ENCODE measurements at regions not wholly inside any gene's neighbourhood (a gene's known extent, or its start where the extent isn't known, plus 50 kb on each side); places are given as distances from the start of the nearest gene placed in this dataset.

DNA sequence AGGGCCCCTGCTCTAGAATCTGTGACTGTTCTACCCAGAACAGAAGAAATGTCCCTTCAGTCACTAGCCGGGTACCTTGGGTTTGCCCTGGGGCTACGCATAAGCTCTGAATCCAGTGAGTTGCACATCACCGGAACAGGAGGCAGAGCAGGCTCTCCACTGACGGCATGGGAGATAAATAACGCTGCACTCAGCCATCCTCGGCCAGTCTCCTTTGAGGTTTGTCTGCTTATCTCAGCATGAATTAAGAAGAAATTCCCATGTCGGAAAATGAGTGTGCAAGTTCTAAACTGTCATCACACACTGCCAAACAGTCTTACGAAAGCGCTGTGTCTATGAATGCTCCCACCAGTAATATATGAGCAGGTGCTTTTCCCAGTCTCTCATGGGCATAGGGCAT is 90.8 kb downstream of the FAM50B start (continued):
- TF ChIP-seq CEBPG (CRISPR knock-in tag; IDR thresholded peaks at IDR 0.05) = no peak
- no peak for TF ChIP-seq CEBPG (tag; conservative IDR thresholded peaks at IDR 0.05 in 1 of 2, IDR thresholded peaks at IDR 0.05 in 1 of 2)
- TF ChIP-seq, protein P1, sequence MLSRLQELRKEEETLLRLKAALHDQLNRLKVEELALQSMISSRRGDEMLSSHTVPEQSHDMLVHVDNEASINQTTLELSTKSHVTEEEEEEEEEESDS (CRISPR knock-in tag; IDR thresholded peaks at IDR 0.05) = no peak
- TF ChIP-seq, protein P2, sequence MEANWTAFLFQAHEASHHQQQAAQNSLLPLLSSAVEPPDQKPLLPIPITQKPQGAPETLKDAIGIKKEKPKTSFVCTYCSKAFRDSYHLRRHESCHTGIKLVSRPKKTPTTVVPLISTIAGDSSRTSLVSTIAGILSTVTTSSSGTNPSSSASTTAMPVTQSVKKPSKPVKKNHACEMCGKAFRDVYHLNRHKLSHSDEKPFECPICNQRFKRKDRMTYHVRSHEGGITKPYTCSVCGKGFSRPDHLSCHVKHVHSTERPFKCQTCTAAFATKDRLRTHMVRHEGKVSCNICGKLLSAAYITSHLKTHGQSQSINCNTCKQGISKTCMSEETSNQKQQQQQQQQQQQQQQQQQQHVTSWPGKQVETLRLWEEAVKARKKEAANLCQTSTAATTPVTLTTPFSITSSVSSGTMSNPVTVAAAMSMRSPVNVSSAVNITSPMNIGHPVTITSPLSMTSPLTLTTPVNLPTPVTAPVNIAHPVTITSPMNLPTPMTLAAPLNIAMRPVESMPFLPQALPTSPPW (CRISPR knock-in tag; IDR thresholded peaks at IDR 0.05) = no peak
- TF ChIP-seq TCFL5 (CRISPR knock-in tag; conservative IDR thresholded peaks at IDR 0.05) = no peak
- no peak for TF ChIP-seq EHMT2 (IDR thresholded peaks at IDR 0.05)
- no peak for TF ChIP-seq ZBTB26 (CRISPR knock-in tag; IDR thresholded peaks at IDR 0.05)
- no peak for TF ChIP-seq ZNF507 (tag; conservative IDR thresholded peaks at IDR 0.05)
- TF ChIP-seq, protein P3, sequence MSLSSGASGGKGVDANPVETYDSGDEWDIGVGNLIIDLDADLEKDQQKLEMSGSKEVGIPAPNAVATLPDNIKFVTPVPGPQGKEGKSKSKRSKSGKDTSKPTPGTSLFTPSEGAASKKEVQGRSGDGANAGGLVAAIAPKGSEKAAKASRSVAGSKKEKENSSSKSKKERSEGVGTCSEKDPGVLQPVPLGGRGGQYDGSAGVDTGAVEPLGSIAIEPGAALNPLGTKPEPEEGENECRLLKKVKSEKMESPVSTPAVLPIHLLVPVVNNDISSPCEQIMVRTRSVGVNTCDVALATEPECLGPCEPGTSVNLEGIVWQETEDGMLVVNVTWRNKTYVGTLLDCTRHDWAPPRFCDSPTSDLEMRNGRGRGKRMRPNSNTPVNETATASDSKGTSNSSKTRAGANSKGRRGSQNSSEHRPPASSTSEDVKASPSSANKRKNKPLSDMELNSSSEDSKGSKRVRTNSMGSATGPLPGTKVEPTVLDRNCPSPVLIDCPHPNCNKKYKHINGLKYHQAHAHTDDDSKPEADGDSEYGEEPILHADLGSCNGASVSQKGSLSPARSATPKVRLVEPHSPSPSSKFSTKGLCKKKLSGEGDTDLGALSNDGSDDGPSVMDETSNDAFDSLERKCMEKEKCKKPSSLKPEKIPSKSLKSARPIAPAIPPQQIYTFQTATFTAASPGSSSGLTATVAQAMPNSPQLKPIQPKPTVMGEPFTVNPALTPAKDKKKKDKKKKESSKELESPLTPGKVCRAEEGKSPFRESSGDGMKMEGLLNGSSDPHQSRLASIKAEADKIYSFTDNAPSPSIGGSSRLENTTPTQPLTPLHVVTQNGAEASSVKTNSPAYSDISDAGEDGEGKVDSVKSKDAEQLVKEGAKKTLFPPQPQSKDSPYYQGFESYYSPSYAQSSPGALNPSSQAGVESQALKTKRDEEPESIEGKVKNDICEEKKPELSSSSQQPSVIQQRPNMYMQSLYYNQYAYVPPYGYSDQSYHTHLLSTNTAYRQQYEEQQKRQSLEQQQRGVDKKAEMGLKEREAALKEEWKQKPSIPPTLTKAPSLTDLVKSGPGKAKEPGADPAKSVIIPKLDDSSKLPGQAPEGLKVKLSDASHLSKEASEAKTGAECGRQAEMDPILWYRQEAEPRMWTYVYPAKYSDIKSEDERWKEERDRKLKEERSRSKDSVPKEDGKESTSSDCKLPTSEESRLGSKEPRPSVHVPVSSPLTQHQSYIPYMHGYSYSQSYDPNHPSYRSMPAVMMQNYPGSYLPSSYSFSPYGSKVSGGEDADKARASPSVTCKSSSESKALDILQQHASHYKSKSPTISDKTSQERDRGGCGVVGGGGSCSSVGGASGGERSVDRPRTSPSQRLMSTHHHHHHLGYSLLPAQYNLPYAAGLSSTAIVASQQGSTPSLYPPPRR (CRISPR knock-in tag; IDR thresholded peaks at IDR 0.05; ENCODE audit: borderline replicate concordance) = no peak
- TF ChIP-seq SMAD4 (CRISPR knock-in tag; conservative IDR thresholded peaks at IDR 0.05) = peak; percentile 52
- TF ChIP-seq HCFC1 (IDR thresholded peaks at IDR 0.05; ENCODE audit: low read depth, low read length) = no peak
- no peak for TF ChIP-seq ZNF668 (CRISPR knock-in tag; IDR thresholded peaks at IDR 0.05)
- TF ChIP-seq SREBF1 (IDR thresholded peaks at IDR 0.05; ENCODE audit: borderline replicate concordance, low read depth, low read length) = no peak
